B cell (primary cell): ENCODE measurements at regions not wholly inside any gene's neighbourhood (a gene's known extent, or its start where the extent isn't known, plus 50 kb on each side); places are given as distances from the start of the nearest gene placed in this dataset.

Source experiments
- CTCF ChIP-seq: fragments of 200-600 bp; IDR thresholded peaks from one replicate; pipeline ENCODE4 v1.8.0; 2022; ENCODE audit warnings: antibody characterized with exemption, mild to moderate bottlenecking
- EZH2 ChIP-seq: IDR thresholded peaks from 2 replicates; pipeline ENCODE4 v1.6.1; 2012; ENCODE audit warnings: borderline replicate concordance, low read depth, mild to moderate bottlenecking, moderate library complexity, low read length; ENCODE audit not compliant: insufficient read depth, poor library complexity, severe bottlenecking

GRCh38 chr13:90105849-90106496, 1241.5 kb upstream of the MIR17HG start:
- TF ChIP-seq CTCF = no peak
- no peak for TF ChIP-seq EZH2
